ENCODE measurements at regions not wholly inside any gene's neighbourhood (a gene's known extent, or its start where the extent isn't known, plus 50 kb on each side); places are given as distances from the start of the nearest gene placed in this dataset.

DNA sequence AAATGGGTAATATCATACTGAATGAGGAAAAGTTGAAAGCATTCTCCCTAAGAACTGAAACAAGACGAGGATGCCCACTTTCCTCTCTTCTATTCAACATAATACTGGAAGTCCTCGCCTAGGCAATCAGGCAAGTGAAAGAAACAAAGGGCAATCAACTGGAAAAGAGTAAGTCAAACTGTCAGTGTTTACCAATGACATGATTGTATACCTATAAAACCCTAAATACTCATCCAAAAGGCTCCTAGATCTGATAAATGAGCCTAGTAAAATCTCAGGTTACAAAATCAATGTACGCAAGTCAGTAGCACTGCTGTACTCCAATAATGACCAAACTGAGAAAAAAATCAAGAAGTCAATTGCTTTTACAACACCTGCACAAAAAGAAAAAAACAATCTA, 575.8 kb upstream of the PRMT6 start:
- DNase-seq, result no peak
- H3K27me3 ChIP-seq (ENCODE audit: insufficient read depth, low read depth, severe bottlenecking), result no peaks in the 10 kb centered on the region
- H3K4me3 ChIP-seq (ENCODE audit: low read depth, low read length), result no peak overlapping the region
- H3K27ac ChIP-seq, result no peak overlapping the region
- no peaks in the 10 kb centered on the region for H3K9me3 ChIP-seq (ENCODE audit: severe bottlenecking)
- no peaks in the 10 kb centered on the region for H3K36me3 ChIP-seq
- TF ChIP-seq CTCF (IDR thresholded peaks at IDR 0.05; ENCODE audit: low read depth, low read length), result no peak

DNA sequence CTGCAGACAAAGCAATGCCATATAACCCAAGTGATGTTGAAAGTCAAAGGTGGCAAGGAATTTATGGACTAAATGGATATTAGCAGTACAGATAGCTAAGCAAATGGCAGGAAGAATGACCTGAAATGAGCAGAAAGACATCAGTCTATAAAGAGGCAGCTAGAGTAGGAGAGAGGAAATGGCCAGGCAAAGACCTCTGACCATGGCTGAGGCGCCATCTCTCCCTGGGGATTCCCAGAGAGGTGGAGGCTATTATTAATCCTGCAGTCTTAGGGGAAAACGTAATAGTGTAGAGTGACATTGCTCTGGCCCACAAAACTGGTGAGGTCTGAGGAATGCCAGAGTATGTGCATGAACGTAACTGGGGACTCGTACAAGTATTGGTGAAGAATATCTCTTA, 563.6 kb upstream of the PRMT6 start:
- no peak for TF ChIP-seq CTCF (IDR thresholded peaks at IDR 0.05; ENCODE audit: low read depth, low read length)
- Histone ChIP-seq H3K4me3 (ENCODE audit: low read depth, low read length) (no peak overlapping the region), H3K27ac (no peak overlapping the region), H3K27me3 (ENCODE audit: insufficient read depth, low read depth, severe bottlenecking) (no peaks in the 10 kb centered on the region), H3K9me3 (ENCODE audit: severe bottlenecking) (no peaks in the 10 kb centered on the region), H3K36me3 (no peaks in the 10 kb centered on the region)
- no peak for DNase-seq

GRCh38 chr1:106494646-106495045, 561.8 kb upstream of the PRMT6 start:
- Histone ChIP-seq H3K9me3 (ENCODE audit: severe bottlenecking) (no peaks in the 10 kb centered on the region), H3K27me3 (ENCODE audit: insufficient read depth, low read depth, severe bottlenecking) (no peaks in the 10 kb centered on the region), H3K4me3 (ENCODE audit: low read depth, low read length) (no peak overlapping the region), H3K27ac (no peak overlapping the region), H3K36me3 (no peaks in the 10 kb centered on the region)
- no peak for DNase-seq
- no peak for TF ChIP-seq CTCF (IDR thresholded peaks at IDR 0.05; ENCODE audit: low read depth, low read length)

DNA sequence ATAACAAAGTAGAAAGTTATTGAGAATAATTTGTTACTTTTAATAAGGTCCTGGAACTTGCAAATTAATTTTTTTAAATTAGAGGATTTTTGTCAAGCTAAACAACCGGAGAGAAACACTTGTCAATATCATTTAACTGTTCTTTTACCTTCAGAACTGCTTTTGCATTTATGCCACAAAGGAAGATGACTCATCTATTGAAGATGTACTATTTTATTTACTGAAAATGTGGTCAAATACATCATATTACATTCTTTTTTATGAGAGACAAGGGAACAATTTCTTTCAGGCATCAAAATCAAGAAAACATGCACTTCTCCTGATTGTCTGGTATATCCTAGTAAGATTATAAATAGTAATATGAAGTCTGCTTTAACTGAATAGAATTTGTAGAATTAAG, 558.2 kb upstream of the PRMT6 start:
- no peak overlapping the region for H3K27ac ChIP-seq
- H3K36me3 ChIP-seq, result no peaks in the 10 kb centered on the region
- no peak overlapping the region for H3K4me3 ChIP-seq (ENCODE audit: low read depth, low read length)
- DNase-seq, result no peak
- TF ChIP-seq CTCF (IDR thresholded peaks at IDR 0.05; ENCODE audit: low read depth, low read length), result no peak
- H3K9me3 ChIP-seq (ENCODE audit: severe bottlenecking), result no peaks in the 10 kb centered on the region
- no peaks in the 10 kb centered on the region for H3K27me3 ChIP-seq (ENCODE audit: insufficient read depth, low read depth, severe bottlenecking)

- Histone ChIP-seq H3K27ac (no peak overlapping the region), H3K9me3 (ENCODE audit: severe bottlenecking) (no peaks in the 10 kb centered on the region), H3K27me3 (ENCODE audit: insufficient read depth, low read depth, severe bottlenecking) (no peaks in the 10 kb centered on the region), H3K36me3 (no peaks in the 10 kb centered on the region), H3K4me3 (ENCODE audit: low read depth, low read length) (no peak overlapping the region)
- no peak for TF ChIP-seq CTCF (IDR thresholded peaks at IDR 0.05; ENCODE audit: low read depth, low read length)
- no peak for DNase-seq
Measured at GRCh38 chr1:106502659-106503058, 553.8 kb upstream of the PRMT6 start.

GRCh38 chr1:106515375-106515774, 541.1 kb upstream of the PRMT6 start:
- H3K36me3 ChIP-seq, result no peaks in the 10 kb centered on the region
- no peak for DNase-seq
- no peak overlapping the region for H3K4me3 ChIP-seq (ENCODE audit: low read depth, low read length)
- no peak for TF ChIP-seq CTCF (IDR thresholded peaks at IDR 0.05; ENCODE audit: low read depth, low read length)
- no peaks in the 10 kb centered on the region for H3K27me3 ChIP-seq (ENCODE audit: insufficient read depth, low read depth, severe bottlenecking)
- H3K27ac ChIP-seq, result no peak overlapping the region
- no peaks in the 10 kb centered on the region for H3K9me3 ChIP-seq (ENCODE audit: severe bottlenecking)

All from WERI-Rb-1 (cell line).